H1 (cell line): ENCODE measurements at regions not wholly inside any gene's neighbourhood (a gene's known extent, or its start where the extent isn't known, plus 50 kb on each side); places are given as distances from the start of the nearest gene placed in this dataset.

Source experiments
- EZH2 ChIP-seq: fragments of 200-600 bp; sonication (generic); IDR thresholded peaks from 2 replicates; pipeline ENCODE4 v1.7.1; 2012; ENCODE audit warnings: low read depth, mild to moderate bottlenecking, moderate library complexity, low read length, inconsistent platforms; ENCODE audit not compliant: severe bottlenecking
- GABPA ChIP-seq: IDR thresholded peaks from 2 replicates; pipeline ENCODE4 v1.6.1; 2011; ENCODE audit warnings: mild to moderate bottlenecking, low read length, moderate library complexity, borderline replicate concordance; ENCODE audit not compliant: insufficient read depth
- JUN ChIP-seq: IDR thresholded peaks from 2 replicates; pipeline ENCODE4 v1.6.1; 2011; ENCODE audit warnings: low read depth, mild to moderate bottlenecking, improper control_type of control experiment, low read length
- NANOG ChIP-seq: IDR thresholded peaks from 2 replicates; pipeline ENCODE4 v1.6.1; 2011; ENCODE audit warnings: low read length, low read depth, mild to moderate bottlenecking, inconsistent platforms; ENCODE audit not compliant: insufficient read depth, poor library complexity, severe bottlenecking
- SIX5 ChIP-seq: IDR thresholded peaks from 2 replicates; pipeline ENCODE4 v1.6.1; 2011; ENCODE audit warnings: mild to moderate bottlenecking, low read depth, low read length
- TEAD4 ChIP-seq: IDR thresholded peaks from 2 replicates; pipeline ENCODE4 v1.6.1; 2012; ENCODE audit warnings: low read depth, low read length, inconsistent platforms, mixed read lengths
- TF ChIP-seq, protein P1 (sequence below): fragments of 300-600 bp; sonication (generic); IDR thresholded peaks from 2 replicates; pipeline ENCODE4 v1.7.1; 2012; ENCODE audit warnings: low read length, moderate library complexity, mild to moderate bottlenecking, inconsistent platforms; ENCODE audit not compliant: insufficient replicate concordance
- TF ChIP-seq, protein P2 (sequence below): IDR thresholded peaks from 2 replicates; pipeline ENCODE4 v1.6.1; 2011; ENCODE audit warnings: low read length, improper control_type of control experiment

DNA sequence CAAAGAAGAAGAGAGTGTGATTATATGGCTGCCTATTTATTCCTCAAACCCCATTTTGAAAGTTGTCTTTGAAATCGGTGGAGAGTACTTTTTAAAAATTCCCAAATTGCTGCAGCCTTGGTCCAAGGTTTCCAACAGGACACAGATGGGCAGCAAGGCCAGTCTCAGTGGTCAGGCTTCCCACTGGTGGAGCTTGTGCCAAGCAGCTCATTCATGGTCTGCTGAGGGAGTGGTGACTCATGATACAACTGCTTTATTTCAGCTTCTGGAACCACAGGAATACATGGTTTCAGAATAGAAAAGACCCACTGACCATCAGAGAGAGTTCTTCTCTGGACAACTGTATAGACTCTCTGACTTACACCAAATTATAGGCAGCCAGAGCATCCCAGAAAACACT is 673.1 kb upstream of the KLF4 start (continued):
- TF ChIP-seq, protein P1, sequence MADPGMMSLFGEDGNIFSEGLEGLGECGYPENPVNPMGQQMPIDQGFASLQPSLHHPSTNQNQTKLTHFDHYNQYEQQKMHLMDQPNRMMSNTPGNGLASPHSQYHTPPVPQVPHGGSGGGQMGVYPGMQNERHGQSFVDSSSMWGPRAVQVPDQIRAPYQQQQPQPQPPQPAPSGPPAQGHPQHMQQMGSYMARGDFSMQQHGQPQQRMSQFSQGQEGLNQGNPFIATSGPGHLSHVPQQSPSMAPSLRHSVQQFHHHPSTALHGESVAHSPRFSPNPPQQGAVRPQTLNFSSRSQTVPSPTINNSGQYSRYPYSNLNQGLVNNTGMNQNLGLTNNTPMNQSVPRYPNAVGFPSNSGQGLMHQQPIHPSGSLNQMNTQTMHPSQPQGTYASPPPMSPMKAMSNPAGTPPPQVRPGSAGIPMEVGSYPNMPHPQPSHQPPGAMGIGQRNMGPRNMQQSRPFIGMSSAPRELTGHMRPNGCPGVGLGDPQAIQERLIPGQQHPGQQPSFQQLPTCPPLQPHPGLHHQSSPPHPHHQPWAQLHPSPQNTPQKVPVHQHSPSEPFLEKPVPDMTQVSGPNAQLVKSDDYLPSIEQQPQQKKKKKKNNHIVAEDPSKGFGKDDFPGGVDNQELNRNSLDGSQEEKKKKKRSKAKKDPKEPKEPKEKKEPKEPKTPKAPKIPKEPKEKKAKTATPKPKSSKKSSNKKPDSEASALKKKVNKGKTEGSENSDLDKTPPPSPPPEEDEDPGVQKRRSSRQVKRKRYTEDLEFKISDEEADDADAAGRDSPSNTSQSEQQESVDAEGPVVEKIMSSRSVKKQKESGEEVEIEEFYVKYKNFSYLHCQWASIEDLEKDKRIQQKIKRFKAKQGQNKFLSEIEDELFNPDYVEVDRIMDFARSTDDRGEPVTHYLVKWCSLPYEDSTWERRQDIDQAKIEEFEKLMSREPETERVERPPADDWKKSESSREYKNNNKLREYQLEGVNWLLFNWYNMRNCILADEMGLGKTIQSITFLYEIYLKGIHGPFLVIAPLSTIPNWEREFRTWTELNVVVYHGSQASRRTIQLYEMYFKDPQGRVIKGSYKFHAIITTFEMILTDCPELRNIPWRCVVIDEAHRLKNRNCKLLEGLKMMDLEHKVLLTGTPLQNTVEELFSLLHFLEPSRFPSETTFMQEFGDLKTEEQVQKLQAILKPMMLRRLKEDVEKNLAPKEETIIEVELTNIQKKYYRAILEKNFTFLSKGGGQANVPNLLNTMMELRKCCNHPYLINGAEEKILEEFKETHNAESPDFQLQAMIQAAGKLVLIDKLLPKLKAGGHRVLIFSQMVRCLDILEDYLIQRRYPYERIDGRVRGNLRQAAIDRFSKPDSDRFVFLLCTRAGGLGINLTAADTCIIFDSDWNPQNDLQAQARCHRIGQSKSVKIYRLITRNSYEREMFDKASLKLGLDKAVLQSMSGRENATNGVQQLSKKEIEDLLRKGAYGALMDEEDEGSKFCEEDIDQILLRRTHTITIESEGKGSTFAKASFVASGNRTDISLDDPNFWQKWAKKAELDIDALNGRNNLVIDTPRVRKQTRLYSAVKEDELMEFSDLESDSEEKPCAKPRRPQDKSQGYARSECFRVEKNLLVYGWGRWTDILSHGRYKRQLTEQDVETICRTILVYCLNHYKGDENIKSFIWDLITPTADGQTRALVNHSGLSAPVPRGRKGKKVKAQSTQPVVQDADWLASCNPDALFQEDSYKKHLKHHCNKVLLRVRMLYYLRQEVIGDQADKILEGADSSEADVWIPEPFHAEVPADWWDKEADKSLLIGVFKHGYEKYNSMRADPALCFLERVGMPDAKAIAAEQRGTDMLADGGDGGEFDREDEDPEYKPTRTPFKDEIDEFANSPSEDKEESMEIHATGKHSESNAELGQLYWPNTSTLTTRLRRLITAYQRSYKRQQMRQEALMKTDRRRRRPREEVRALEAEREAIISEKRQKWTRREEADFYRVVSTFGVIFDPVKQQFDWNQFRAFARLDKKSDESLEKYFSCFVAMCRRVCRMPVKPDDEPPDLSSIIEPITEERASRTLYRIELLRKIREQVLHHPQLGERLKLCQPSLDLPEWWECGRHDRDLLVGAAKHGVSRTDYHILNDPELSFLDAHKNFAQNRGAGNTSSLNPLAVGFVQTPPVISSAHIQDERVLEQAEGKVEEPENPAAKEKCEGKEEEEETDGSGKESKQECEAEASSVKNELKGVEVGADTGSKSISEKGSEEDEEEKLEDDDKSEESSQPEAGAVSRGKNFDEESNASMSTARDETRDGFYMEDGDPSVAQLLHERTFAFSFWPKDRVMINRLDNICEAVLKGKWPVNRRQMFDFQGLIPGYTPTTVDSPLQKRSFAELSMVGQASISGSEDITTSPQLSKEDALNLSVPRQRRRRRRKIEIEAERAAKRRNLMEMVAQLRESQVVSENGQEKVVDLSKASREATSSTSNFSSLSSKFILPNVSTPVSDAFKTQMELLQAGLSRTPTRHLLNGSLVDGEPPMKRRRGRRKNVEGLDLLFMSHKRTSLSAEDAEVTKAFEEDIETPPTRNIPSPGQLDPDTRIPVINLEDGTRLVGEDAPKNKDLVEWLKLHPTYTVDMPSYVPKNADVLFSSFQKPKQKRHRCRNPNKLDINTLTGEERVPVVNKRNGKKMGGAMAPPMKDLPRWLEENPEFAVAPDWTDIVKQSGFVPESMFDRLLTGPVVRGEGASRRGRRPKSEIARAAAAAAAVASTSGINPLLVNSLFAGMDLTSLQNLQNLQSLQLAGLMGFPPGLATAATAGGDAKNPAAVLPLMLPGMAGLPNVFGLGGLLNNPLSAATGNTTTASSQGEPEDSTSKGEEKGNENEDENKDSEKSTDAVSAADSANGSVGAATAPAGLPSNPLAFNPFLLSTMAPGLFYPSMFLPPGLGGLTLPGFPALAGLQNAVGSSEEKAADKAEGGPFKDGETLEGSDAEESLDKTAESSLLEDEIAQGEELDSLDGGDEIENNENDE, result no peak
- TF ChIP-seq NANOG (no peak), EZH2 (no peak), GABPA (no peak), TEAD4 (no peak), JUN (no peak), SIX5 (no peak)
- TF ChIP-seq, protein P2, sequence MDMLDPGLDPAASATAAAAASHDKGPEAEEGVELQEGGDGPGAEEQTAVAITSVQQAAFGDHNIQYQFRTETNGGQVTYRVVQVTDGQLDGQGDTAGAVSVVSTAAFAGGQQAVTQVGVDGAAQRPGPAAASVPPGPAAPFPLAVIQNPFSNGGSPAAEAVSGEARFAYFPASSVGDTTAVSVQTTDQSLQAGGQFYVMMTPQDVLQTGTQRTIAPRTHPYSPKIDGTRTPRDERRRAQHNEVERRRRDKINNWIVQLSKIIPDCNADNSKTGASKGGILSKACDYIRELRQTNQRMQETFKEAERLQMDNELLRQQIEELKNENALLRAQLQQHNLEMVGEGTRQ, result no peak
